ENCODE measurements at regions not wholly inside any gene's neighbourhood (a gene's known extent, or its start where the extent isn't known, plus 50 kb on each side); places are given as distances from the start of the nearest gene placed in this dataset.

DNA sequence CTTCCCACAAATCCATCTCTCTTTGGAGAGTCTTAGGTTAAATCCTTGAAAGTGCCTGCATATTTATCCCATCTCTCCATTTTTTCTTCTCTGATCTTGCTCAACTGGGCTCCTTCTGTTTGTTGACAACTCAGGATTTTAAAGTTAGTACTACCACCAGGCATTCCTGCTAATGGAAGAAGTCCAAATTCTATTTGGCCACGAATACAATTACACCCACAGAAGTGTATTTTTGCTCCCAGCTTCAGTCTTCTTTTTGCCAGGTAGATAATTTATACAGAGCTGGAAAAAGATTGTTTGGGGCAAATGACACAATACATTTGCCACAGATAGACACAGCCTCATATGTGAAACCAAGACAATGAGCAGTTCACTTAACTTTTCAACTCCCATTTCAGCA lies 74.8 kb downstream of the CETN3 start:
- TF ChIP-seq SPI1 (IDR thresholded peaks at IDR 0.05; ENCODE audit: borderline replicate concordance, low read depth), result no peak
- TF ChIP-seq, protein P1, sequence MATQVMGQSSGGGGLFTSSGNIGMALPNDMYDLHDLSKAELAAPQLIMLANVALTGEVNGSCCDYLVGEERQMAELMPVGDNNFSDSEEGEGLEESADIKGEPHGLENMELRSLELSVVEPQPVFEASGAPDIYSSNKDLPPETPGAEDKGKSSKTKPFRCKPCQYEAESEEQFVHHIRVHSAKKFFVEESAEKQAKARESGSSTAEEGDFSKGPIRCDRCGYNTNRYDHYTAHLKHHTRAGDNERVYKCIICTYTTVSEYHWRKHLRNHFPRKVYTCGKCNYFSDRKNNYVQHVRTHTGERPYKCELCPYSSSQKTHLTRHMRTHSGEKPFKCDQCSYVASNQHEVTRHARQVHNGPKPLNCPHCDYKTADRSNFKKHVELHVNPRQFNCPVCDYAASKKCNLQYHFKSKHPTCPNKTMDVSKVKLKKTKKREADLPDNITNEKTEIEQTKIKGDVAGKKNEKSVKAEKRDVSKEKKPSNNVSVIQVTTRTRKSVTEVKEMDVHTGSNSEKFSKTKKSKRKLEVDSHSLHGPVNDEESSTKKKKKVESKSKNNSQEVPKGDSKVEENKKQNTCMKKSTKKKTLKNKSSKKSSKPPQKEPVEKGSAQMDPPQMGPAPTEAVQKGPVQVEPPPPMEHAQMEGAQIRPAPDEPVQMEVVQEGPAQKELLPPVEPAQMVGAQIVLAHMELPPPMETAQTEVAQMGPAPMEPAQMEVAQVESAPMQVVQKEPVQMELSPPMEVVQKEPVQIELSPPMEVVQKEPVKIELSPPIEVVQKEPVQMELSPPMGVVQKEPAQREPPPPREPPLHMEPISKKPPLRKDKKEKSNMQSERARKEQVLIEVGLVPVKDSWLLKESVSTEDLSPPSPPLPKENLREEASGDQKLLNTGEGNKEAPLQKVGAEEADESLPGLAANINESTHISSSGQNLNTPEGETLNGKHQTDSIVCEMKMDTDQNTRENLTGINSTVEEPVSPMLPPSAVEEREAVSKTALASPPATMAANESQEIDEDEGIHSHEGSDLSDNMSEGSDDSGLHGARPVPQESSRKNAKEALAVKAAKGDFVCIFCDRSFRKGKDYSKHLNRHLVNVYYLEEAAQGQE (IDR thresholded peaks at IDR 0.05; ENCODE audit: insufficient replicate concordance, low read depth), result no peak
- no peak for TF ChIP-seq GABPA (IDR thresholded peaks at IDR 0.05; ENCODE audit: low read depth)
- TF ChIP-seq POLR2AphosphoS5 (IDR thresholded peaks at IDR 0.05; ENCODE audit: low read depth), result no peak
- TF ChIP-seq, protein P2, sequence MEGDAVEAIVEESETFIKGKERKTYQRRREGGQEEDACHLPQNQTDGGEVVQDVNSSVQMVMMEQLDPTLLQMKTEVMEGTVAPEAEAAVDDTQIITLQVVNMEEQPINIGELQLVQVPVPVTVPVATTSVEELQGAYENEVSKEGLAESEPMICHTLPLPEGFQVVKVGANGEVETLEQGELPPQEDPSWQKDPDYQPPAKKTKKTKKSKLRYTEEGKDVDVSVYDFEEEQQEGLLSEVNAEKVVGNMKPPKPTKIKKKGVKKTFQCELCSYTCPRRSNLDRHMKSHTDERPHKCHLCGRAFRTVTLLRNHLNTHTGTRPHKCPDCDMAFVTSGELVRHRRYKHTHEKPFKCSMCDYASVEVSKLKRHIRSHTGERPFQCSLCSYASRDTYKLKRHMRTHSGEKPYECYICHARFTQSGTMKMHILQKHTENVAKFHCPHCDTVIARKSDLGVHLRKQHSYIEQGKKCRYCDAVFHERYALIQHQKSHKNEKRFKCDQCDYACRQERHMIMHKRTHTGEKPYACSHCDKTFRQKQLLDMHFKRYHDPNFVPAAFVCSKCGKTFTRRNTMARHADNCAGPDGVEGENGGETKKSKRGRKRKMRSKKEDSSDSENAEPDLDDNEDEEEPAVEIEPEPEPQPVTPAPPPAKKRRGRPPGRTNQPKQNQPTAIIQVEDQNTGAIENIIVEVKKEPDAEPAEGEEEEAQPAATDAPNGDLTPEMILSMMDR (IDR thresholded peaks at IDR 0.05; ENCODE audit: insufficient read depth, low read length), result no peak
- no peaks in the 10 kb centered on the region for H3K27me3 ChIP-seq (ENCODE audit: insufficient read depth, poor library complexity, severe bottlenecking)
- no peak overlapping the region for H3K4me3 ChIP-seq (replicated peaks; ENCODE audit: insufficient read depth, low read length)
- H3K27ac ChIP-seq (replicated peaks), result no peak overlapping the region
- no peak for DNase-seq (ENCODE audit: low read depth in 1 of 2, low spot score in 1 of 2)

DNA sequence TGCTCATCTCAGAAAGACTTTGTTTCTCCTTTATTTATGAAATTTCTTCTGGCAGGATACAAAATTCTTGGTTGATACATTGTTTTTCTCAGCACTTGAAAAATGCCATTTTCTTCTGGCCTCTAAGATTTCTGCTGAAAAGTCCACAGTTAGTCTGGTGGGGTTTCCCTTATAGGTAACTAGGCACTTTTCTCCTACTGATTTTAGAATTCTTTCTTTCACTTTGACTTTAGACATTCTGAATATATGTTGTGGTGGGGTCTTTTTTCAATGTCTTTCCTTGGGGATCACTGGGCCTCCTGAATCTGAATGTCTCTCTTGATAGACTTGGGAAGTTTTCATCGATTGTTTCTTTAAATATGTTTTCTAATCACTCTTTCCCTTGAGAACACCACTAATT lies 79.6 kb downstream of the CETN3 start:
- no peak for TF ChIP-seq POLR2AphosphoS5 (IDR thresholded peaks at IDR 0.05; ENCODE audit: low read depth)
- TF ChIP-seq, protein P2 (IDR thresholded peaks at IDR 0.05; ENCODE audit: insufficient read depth, low read length), result no peak
- no peak for TF ChIP-seq SPI1 (IDR thresholded peaks at IDR 0.05; ENCODE audit: borderline replicate concordance, low read depth)
- TF ChIP-seq GABPA (IDR thresholded peaks at IDR 0.05; ENCODE audit: low read depth), result no peak
- TF ChIP-seq, protein P1 (IDR thresholded peaks at IDR 0.05; ENCODE audit: insufficient replicate concordance, low read depth), result no peak

DNA sequence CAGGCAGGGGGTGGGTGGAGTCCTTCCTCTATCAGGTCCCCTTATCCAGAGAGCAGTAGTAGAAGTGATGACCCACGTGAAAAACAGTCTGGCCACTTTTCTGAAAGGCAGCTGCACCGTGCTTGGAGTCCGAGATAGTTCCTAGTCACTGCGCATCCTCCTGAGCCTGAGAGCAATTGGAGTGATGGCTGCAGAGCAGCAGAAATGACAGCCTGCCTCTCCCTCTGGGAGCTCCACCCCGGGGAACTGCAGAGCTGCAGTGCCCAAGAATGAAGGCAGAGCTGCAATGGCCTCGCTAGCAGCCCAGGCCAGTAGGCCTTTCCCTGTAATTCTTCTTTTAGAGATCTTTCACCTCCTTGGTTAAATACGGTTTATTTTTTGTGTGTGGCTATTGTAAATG lies 82.6 kb downstream of the CETN3 start:
- TF ChIP-seq SPI1 (IDR thresholded peaks at IDR 0.05; ENCODE audit: borderline replicate concordance, low read depth) (no peak), GABPA (IDR thresholded peaks at IDR 0.05; ENCODE audit: low read depth) (no peak), POLR2AphosphoS5 (IDR thresholded peaks at IDR 0.05; ENCODE audit: low read depth) (no peak)
- TF ChIP-seq, protein P2 (IDR thresholded peaks at IDR 0.05; ENCODE audit: insufficient read depth, low read length), result no peak
- TF ChIP-seq, protein P1 (IDR thresholded peaks at IDR 0.05; ENCODE audit: insufficient replicate concordance, low read depth), result no peak
- DNase-seq (ENCODE audit: low read depth in 1 of 2, low spot score in 1 of 2), result no peak

More for the DNA sequence above, 79.6 kb downstream of the CETN3 start:
- DNase-seq (ENCODE audit: low read depth in 1 of 2, low spot score in 1 of 2), result no peak
- Histone ChIP-seq H3K27ac (replicated peaks) (no peak overlapping the region), H3K4me3 (replicated peaks; ENCODE audit: insufficient read depth, low read length) (no peak overlapping the region), H3K27me3 (ENCODE audit: insufficient read depth, poor library complexity, severe bottlenecking) (no peaks in the 10 kb centered on the region)

More for the DNA sequence above, 82.6 kb downstream of the CETN3 start:
- Histone ChIP-seq H3K27me3 (ENCODE audit: insufficient read depth, poor library complexity, severe bottlenecking) (no peaks in the 10 kb centered on the region), H3K27ac (replicated peaks) (no peak overlapping the region), H3K4me3 (replicated peaks; ENCODE audit: insufficient read depth, low read length) (no peak overlapping the region)
